ENCODE measurements at regions not wholly inside any gene's neighbourhood (a gene's known extent, or its start where the extent isn't known, plus 50 kb on each side); places are given as distances from the start of the nearest gene placed in this dataset.

DNA sequence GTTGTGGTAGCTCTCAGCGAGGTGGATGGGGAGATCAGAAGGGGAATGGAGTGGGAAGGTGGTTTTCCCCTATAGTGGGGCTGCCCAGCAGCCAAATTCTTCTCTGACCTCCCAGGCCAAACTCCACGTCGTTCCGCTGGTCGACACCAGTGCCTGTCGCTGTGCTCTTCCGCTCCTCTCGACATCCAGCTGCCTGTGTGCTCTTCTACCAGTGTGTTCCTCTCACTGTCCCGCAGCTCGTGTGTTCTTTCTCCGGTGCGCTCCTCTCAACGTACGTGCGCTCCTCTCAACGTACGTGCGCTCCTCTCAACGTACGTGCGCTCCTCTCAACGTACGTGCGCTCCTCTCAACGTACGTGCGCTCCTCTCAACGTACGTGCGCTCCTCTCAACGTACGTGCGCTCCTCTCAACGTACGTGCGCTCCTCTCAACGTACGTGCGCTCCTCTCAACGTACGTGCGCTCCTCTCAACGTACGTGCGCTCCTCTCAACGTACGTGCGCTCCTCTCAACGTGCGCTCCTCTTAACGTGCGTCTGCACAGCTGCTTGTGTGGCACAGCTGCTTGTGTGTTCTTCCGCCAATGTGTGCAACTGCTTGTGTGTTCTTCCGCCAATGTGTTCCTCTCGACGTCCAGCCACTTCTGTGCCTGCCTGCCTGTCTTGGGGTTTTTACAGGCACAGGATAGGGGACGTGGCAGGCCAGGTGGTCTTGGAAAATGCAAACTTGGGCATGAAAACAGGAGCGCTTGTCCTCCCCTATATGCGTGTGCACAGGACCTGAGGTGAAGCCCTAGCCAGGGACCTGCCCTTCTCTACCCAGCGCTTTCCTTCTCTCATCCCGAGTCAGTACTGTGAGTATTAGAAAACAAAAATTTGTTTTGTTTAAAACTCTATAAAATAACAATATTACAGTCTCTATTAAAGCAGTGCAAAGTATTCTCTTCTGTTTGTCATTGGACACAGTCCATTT is 991.1 kb downstream of the GBE1 start (continued):
- TF ChIP-seq, protein P1, sequence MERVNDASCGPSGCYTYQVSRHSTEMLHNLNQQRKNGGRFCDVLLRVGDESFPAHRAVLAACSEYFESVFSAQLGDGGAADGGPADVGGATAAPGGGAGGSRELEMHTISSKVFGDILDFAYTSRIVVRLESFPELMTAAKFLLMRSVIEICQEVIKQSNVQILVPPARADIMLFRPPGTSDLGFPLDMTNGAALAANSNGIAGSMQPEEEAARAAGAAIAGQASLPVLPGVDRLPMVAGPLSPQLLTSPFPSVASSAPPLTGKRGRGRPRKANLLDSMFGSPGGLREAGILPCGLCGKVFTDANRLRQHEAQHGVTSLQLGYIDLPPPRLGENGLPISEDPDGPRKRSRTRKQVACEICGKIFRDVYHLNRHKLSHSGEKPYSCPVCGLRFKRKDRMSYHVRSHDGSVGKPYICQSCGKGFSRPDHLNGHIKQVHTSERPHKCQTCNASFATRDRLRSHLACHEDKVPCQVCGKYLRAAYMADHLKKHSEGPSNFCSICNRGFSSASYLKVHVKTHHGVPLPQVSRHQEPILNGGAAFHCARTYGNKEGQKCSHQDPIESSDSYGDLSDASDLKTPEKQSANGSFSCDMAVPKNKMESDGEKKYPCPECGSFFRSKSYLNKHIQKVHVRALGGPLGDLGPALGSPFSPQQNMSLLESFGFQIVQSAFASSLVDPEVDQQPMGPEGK (CRISPR knock-in tag; IDR thresholded peaks at IDR 0.05; ENCODE audit: borderline replicate concordance): no peak
- TF ChIP-seq, protein P2, sequence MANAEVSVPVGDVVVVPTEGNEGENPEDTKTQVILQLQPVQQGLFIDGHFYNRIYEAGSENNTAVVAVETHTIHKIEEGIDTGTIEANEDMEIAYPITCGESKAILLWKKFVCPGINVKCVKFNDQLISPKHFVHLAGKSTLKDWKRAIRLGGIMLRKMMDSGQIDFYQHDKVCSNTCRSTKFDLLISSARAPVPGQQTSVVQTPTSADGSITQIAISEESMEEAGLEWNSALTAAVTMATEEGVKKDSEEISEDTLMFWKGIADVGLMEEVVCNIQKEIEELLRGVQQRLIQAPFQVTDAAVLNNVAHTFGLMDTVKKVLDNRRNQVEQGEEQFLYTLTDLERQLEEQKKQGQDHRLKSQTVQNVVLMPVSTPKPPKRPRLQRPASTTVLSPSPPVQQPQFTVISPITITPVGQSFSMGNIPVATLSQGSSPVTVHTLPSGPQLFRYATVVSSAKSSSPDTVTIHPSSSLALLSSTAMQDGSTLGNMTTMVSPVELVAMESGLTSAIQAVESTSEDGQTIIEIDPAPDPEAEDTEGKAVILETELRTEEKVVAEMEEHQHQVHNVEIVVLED (CRISPR knock-in tag; IDR thresholded peaks at IDR 0.05): peak; percentile 94
- TF ChIP-seq DIDO1 (tag; IDR thresholded peaks at IDR 0.05; ENCODE audit: low read depth) (no peak; the same call in 1 of the 2 replicates), YBX1 (IDR thresholded peaks at IDR 0.05) (no peak), ARNT (IDR thresholded peaks at IDR 0.05) (no peak), PRMT5 (CRISPR knock-in tag; IDR thresholded peaks at IDR 0.05) (no peak), CTBP1 (IDR thresholded peaks at IDR 0.05; ENCODE audit: borderline replicate concordance) (peak; percentile 39; the same call in 1 of the 2 replicates), CAMTA2 (CRISPR knock-in tag; conservative IDR thresholded peaks at IDR 0.05) (no peak), TAF7 (tag; IDR thresholded peaks at IDR 0.05) (peak; percentile 80; the same call in 1 of the 2 replicates), L3MBTL2 (IDR thresholded peaks at IDR 0.05) (peak; percentile 26; the same call in 1 of the 2 replicates), ZNF561 (CRISPR knock-in tag; conservative IDR thresholded peaks at IDR 0.05) (no peak), NCOA6 (IDR thresholded peaks at IDR 0.05) (peak; percentile 80), CBFA2T3 (IDR thresholded peaks at IDR 0.05) (no peak), TAF15 (IDR thresholded peaks at IDR 0.05; ENCODE audit: low read depth, low read length) (no peak), SRF (CRISPR knock-in tag; IDR thresholded peaks at IDR 0.05) (no peak), NUFIP1 (IDR thresholded peaks at IDR 0.05; ENCODE audit: partially characterized antibody) (no peak), ZNF146 (CRISPR knock-in tag; IDR thresholded peaks at IDR 0.05; ENCODE audit: unreplicated experiment) (no peak), ZSCAN32 (CRISPR knock-in tag; IDR thresholded peaks at IDR 0.05) (no peak), PURB (CRISPR knock-in tag; IDR thresholded peaks at IDR 0.05; ENCODE audit: low read depth) (no peak)
- TF ChIP-seq, protein P3, sequence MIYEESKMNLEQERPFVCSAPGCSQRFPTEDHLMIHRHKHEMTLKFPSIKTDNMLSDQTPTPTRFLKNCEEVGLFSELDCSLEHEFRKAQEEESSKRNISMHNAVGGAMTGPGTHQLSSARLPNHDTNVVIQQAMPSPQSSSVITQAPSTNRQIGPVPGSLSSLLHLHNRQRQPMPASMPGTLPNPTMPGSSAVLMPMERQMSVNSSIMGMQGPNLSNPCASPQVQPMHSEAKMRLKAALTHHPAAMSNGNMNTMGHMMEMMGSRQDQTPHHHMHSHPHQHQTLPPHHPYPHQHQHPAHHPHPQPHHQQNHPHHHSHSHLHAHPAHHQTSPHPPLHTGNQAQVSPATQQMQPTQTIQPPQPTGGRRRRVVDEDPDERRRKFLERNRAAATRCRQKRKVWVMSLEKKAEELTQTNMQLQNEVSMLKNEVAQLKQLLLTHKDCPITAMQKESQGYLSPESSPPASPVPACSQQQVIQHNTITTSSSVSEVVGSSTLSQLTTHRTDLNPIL (CRISPR knock-in tag; IDR thresholded peaks at IDR 0.05): no peak

All from K562 (cell line).